CD4-positive, alpha-beta T cell treated with Interleukin-15 for 1 hour (primary cell): ENCODE measurements at regions not wholly inside any gene's neighbourhood (a gene's known extent, or its start where the extent isn't known, plus 50 kb on each side); places are given as distances from the start of the nearest gene placed in this dataset.
"Not testable (repeated sequence)": the region's sequence is repeated elsewhere in the genome, so short reads cannot be mapped to it uniquely, and the experiment has no call there.

Experiments
- DNase-seq: peaks from one replicate; pipeline ENCODE4 v3.0.0-alpha.2; 2020

DNA sequence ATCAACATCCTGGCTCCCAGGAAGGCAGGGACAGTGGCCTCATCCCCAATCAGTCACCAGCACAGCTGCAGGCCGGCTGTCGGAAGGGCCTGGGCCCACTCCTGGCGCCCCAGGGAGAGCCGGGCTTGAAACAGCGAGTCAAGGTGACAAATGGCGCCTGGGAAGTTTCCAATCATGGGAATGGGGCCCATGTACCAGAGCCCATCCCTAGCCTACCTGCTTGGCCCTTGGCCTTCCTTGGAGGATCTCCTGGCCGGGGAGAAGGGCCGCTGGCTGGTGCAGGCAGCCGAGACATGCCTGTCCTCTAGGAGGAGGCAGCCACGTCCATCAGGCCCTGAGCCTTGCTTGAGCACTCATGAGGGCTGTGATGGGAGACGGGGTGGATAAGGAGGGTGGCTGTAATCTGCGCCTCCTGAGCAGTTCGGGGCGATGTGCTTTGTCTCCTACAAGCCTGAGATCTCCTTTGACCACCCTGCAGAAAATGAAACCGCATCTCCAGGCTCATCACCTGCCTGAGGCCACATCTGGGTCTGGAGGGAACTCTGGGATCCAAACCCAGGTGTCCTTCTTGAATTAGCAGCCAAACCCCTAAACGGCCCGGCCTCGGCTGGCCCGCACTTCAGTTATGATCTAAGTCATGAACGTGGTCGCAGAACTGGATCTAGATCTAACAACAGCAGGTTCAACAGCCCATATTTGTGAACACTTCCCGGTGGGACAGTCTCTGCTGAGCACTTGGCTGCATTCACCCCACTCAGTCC is 862.0 kb downstream of the TBC1D22A start:
- no peak for DNase-seq

DNA sequence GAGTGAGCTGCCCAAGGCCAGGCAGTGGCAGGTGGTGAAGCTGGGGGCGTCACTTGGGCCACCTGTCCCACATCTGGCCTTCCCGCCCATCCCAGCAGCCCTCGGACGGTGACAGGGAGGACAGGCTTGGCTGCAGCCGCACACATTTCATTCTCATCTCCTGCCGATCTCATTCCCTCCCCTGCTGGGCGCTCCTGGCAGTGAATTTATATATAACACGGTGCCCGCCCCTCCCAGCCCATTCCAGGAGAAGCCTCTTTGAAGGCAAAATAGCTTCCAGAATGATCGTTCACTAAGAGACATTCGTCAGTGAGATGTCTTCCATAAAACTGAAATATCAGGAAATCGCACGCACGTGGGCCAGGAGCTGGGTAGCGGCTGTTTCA is 861.3 kb downstream of the TBC1D22A start:
- no peak for DNase-seq

DNA sequence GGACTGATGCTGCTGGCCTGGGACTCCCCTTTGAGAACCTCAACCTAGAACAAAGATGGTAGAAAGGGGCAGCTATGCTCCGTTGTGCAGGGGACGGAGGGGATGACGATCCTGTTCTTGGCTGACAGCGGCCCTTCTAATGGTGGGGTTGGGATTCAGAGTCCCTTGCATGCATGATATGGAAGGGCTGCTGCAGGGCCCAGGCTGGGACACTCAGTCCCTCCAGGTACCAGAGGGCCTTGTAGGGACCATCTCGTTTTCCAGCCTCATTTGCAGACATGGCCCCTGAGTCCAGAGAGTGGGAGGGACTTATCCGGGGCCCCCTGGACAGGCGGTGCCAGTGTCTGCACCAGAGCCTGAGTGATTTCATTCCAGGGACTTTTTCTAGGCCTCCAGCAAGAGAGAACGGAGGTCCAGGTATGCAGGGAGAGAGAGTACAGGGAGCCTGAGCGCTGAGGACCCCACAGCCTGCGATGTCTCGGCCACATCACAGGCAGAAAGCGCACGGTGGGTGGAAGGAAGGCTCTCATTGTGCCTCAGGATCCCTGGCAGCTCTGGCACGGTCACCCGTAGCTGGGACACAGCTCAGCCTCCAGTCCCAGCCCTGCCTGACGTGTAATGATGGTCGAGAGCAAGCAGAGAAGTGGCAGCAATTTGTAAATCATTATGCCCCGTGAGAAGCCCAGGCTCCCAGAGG is 860.8 kb downstream of the TBC1D22A start:
- DNase-seq, result no peak

DNA sequence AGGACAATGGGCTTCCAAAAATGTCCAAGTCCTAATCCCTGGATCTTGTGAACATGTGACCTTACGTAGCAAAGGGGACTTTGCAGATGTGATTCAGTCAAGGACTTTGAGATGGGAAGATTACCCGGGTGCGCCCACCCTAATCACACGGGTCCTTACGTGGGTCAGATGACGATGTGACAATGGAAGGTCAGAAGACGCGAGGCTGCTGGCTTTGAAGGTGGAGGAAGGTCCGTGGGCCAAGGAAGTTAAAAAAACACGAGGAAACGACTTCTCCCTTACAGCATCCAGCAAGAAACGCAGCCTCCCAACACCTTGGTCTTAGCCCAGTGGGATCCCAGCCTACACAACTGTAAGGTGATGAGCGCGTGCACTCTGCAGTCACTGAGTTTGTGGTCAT is 860.1 kb downstream of the TBC1D22A start:
- no peak for DNase-seq

DNA sequence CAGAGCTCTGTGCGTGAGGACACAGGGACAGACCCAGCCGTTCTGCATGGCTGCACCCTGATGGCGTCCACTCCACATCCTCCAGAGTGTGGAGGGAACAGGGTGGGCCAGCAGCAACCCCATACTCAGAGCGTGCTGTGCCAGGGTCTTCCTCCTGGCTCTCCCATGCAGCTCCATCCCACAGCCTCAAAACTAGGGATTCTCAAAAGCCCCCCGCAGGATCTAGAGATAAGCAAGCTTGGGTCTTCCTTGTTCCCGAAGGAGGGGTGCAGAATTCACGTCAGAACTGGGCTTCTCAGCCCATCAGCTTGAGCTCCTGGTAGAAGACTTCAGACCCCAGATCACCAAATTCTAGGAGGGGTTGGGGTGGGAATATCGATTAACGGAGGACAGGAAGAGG is 858.8 kb downstream of the TBC1D22A start:
- DNase-seq, result no peak

DNA sequence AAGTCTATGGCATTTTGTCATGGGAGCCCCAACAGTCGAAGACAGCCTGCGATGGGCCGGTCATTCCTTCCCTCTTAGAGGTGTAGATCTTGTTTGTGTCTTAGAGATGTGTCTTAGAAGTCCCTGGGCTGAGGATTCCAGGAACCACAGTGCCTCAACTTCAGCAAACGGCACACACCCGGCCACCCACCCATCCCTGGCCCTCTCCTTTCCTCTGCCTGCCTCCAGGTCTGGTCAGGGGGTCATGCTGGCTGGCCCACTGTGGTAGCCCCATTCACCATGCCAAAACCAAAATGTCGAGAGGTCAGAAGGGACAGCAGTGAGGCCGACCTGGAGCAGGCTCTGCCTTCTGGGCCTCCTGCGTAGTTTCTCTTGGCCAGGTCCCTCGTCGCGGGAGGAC is 857.9 kb downstream of the TBC1D22A start:
- DNase-seq, result no peak

DNA sequence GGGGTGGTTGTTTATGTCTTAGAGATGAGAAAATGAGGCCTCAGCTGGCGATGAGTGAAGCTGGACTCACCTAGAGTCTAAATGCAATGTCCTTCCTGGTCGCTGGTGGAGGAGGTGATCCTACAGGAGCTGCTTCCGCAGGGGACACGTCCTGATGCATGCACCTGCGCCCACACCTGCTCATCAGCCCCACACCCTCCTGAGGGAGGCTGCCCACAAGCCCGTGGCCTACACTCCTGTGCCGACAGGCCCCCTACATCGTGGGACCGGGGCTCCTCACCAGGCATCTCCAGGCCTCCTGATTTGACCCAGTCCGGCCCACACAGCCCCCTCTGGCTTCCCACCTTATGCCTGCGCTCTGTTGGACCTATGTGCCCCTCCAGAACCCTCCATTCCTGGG is 857.2 kb downstream of the TBC1D22A start:
- DNase-seq, result no peak

DNA sequence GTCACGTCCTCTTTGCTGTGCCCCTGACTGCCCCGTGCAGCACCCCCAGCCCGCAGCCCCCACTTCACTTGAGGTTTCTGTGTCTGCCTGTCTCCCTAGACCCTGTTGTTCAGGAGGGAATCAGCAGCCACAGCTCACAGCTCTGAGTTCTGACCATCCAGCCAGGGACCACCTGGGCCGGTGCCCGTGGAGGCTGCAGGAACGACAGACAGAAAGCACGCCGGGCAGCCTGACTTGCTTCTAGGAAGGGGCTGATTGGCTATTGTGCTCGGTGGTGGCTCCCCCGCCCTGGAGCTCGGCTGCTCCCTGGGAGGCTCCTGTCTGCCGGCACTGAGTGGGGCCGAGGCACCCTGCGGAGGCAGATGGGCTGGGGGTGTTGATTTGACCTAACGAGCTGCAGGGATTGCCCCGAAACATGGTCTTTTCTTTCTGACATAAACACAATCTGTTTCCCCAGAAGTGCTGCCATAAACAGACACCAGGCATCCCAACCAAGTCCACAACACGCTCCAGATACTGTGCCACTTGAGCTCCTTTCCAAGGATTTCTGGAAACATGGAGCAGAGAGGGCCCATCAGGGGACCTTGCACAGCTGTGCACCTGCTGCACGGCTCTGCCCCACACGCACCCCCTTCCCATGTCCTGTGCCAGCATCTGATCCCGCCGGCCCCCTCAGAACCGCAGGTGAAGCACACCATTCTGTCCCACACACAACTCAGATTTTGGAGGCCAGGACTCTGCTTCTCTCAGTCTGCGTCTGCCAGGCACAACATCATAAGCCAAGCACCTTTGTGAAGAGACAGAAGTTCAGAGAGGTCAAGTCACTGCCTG is 855.9 kb downstream of the TBC1D22A start:
- no peak for DNase-seq

DNA sequence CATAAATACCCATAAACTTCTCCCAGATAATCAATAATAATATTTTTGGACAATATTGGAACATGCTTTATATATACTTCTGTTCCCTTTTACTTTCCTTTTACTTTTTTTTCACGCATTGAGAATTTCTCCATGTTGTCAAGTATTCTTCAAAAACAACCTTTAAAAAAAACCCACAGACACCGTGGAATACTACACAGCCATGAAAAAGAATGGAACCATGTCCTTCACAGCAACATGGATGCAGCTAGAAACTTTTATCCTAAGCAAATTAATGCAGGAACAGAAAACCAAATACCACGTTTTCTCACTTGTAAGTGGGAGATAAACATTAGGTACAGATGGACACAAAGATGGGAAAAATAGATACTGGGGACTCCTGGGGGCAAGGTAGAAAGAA is 854.7 kb downstream of the TBC1D22A start:
- DNase-seq, result no peak

DNA sequence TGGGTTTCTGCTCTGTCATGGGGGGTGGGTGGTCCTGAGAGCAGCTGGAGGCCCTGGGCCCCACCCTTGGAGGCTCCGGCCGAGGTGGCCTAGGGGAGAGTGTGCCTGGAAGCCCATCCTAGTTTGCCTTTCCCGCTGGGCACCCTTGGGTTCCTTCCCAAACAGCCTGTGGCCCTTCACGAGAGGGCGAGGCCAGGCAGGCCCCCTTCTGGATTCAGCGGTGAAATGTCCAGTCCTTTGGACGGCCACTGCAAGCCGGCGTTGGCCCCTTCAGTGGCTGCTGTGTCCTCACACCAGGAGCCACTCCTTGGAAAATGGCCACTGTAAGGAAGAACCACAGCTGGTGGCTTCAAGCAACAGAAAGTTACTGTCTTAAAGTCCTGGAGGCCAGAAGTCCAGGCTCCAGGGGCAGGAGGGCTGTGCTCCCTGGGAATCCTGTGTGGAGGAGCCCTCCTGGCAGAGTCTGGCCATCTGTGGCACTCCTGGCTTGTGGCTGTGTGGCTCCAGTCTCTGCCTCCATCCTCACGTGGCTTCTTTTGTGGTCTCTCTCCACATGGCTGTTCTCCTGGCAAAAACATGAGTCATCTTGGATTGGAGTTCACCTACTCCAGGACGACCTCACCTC is 854.1 kb downstream of the TBC1D22A start:
- no peak for DNase-seq

DNA sequence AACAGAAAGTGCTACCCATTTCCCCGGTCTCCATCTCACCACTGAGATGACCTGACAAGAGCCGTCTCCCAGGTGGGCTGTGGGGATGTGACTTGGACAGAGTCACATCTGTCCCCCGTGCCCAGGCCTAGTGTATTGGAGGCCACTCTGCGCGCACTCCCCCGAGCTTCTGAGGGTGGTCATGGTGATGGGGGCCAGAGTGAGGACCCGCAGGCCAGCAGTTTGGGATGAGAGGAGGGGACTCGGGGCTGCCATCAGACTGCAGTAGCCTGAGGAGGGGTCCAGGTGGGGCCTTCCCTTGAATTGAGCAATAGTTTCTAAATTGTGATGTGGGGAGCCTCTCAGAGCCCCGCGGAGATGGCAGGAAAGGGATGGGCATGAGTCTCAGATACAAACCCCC is 852.6 kb downstream of the TBC1D22A start:
- no peak for DNase-seq

DNA sequence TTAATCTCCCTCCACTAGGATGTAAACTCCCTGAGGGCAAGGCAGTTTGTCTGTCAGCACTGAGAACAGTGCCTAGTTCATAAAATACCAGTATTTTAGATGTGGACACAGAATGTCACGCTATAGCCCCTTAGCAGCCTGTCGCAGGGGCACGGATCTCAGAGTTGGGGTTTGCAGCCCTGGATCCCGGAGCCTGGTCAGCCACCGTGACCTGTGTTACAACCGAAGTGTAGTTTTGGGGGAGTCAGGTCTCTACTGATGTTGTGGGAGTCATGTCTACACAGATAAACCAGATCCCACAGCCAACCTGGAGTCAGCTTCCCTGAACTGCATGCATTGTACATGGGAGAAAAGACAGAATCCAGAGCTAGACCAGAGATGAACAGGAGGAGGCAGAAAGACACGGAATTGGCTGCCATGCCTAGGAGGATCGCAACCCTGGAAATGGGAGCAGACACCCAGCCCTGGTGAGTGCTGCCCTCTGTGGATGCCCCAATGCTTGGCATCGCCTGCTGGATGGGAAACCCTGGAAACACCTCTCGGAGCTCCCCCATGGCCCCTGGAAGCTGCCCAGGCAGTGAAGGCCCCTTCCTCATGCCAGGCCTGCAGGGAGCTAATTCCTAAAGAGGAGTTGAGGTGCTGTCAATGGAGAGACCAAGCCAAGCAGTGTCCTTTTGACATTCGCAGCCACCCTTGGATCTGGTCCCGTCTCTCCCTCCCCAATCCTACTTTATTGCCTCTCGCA is 851.3 kb downstream of the TBC1D22A start:
- DNase-seq, result no peak

DNA sequence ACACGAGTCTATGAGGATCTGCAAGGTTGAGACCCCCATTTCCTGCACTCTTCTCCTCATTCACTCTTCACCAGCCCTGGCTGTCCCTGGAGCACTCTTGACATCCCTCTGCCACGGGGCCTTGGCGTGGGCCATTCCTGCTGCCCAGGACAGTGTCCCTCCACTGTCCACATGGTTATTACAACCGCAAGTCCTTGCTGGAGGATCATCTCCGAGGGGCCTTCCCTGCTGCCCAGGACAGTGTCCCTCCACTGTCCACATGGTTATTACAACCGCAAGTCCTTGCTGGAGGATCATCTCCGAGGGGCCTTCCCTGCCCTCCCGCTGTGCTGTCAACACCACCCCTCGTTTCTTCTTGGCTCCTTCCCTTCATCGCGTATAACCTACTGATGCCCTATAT is 850.7 kb downstream of the TBC1D22A start:
- not testable (repeated sequence) for DNase-seq

DNA sequence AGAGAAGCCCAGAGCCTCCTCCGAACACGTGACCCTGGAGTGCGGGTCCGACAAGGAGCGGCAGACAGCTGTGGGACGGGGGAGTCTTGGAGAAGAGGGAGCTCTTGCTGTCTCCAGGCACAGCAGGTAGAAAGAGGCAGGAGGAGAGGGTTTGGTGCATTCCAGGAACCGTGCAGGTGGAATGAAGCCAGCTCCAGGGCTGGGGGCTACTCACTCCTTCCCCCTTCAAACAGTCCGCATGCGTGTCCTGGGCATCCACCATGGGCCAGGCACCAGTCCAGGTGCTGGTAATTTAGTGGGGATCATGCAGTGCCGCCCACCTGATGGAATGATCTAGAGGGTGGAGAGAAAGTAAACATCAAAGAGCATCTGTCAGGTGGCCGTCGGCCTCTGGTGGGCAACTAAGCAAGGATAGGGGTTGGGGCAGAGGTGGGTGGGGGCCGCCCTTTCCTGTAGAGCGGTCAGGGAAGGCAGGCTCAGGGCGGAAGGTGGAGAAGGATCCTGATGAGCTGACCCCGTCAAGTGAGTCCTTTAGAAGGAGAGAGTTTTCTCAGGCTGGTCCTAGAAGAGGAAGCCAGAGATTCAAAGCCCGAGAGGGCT is 850.0 kb downstream of the TBC1D22A start:
- DNase-seq, result no peak

DNA sequence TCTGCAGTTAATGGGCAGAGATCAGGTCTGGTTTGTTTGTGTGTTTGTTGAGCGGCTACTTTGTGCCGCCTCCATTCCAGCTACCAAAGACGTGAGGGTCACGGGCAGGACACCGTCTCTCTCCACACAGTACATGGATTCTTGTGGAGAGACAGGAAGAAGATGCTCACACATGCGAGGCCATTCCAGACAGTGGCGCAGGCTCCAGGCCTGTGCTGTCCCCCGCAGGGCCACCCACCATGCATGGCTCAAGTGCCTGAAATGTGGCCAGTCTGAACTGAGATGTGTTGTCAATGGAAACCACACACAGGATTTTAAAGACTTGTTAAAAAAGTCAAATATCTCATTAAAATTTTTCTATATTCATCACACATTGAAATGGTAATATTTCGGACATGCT is 848.3 kb downstream of the TBC1D22A start:
- DNase-seq, result no peak

DNA sequence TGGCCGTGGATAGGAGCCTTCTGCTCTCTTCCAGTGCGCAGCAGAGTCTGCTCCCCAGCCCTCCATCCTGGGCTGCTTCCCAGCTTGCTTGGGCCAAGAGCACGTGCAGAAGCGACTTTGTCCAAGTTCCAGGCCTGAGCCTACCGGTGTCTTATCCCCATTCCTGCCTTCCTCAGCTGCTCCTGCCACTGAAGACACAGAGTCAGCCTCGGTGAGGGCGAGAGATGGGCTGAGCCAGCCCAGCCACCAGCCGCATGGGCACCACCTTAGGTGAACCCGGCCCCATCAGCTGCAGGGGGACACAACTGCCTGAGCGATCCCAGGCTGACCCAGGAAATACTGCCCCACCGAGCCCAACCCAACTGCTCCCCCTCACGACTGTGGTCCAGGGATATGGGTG is 847.8 kb downstream of the TBC1D22A start:
- DNase-seq, result no peak

DNA sequence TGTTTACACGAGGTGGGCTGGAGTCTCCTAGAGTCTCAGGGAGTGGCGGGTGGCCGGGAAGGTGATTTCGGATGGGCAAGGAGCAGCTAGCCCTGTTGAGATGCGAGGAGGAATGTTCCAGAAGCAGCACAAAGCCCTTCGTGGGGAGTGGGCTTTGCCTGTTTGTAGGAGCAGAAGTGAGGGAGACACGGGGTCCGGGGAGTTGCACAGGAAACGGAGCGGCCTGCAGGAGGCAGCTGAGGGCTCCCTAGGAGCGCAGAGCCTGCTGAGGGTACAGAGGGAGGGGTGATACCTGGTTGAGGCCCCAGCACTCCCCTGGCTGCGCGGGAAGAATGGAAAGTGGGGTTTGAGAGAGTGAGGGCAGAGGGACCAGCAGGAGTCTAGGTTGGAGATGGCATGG is 847.2 kb downstream of the TBC1D22A start:
- no peak for DNase-seq

DNA sequence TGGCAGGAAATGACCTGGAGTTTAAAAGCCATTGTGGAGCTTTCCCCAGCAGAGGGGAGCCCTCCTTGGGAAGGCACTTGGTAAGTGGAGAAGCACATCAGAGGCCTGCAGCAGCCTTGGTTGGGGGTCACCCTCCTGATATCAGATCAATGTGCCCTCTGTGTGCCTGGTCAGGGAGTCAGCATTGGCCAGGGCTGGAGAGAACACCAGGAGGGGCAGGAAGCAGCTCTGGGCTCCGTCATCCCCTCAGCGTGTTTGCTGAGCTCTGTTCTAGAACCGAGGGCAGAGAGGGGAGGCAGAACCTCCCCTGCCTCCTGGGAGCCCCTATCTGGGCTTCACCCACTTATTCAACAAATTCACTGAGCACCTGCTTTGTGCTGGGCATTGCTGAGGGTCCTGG is 846.0 kb downstream of the TBC1D22A start:
- DNase-seq, result no peak

DNA sequence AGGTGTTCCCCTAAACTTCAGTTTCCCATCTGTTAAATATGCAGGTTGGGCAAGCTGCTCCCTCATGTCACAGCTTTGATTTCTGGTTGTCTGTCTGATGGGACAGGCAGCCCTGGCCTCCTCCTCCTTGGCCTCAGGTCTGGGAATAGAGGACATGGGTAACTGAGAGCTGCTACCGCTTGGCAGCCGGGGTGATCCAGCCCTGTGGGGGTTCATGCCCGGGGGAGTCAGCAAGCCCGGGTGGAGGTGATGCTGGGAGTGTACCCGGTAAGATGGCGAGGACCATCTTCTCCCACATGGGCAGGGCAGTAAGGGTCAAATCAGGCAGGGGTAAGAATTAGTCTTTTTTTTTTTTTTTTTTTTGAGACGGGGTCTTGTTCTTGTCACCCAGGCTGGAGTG is 845.0 kb downstream of the TBC1D22A start:
- no peak for DNase-seq

DNA sequence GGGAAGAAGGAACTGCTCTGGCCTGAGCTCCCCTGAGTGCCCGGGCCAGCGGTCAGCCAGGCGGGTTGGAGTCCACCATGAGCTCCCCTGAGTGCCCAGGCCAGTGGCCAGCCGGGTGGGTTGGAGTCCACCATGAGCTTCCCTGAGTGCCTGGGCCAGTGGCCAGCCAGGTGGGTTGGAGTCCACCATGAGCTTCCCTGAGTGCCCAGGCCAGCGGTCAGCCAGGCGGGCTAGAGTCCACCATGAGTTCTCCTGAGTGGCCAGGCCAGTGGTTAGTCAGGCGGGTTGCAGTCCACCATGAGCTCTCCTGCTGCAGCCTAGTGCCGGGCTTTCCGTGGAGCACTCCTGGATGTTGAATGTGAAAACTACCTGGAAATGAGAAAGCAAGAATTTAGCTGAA is 844.0 kb downstream of the TBC1D22A start:
- no peak for DNase-seq

DNA sequence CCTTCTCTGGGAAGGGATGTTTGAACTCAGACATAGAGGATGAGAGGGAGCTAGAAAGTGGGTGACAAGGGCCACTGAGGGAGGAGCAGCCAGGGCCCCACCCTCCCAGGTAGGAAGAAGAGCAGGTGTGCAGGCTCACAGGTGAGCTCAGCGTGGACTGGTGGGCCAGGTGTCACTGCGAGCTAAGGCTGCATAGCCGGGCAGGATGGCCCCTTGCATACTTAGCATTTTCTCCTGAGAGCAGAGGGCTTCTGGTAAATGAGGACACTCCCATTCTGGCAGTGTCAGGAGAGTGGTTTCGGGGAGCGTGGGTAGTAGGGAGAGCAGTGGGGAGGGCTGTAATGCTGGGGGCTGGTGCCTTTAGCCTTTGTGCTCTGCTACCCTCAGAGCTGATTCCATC is 843.4 kb downstream of the TBC1D22A start:
- no peak for DNase-seq

DNA sequence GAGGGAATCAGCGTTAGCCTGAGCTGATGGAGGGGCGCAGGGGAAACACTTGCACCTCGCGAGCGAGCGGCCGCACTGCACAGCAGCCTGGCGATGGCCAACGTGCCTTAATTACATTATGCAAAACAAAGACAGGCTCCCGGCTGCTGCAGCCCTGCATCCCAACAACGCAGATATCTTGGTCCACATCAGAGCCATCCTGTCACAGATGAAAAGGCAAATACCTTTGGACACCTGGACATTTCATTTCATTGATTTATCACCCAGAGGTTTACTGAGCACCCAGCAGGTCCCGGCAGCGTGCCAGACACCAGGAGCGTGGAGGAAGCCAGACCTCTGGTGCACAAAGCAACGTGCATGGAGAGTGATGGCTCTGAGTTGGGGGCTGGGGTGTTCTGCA is 843.0 kb downstream of the TBC1D22A start:
- no peak for DNase-seq
